ENCODE measurements at regions not wholly inside any gene's neighbourhood (a gene's known extent, or its start where the extent isn't known, plus 50 kb on each side); places are given as distances from the start of the nearest gene placed in this dataset.

DNA sequence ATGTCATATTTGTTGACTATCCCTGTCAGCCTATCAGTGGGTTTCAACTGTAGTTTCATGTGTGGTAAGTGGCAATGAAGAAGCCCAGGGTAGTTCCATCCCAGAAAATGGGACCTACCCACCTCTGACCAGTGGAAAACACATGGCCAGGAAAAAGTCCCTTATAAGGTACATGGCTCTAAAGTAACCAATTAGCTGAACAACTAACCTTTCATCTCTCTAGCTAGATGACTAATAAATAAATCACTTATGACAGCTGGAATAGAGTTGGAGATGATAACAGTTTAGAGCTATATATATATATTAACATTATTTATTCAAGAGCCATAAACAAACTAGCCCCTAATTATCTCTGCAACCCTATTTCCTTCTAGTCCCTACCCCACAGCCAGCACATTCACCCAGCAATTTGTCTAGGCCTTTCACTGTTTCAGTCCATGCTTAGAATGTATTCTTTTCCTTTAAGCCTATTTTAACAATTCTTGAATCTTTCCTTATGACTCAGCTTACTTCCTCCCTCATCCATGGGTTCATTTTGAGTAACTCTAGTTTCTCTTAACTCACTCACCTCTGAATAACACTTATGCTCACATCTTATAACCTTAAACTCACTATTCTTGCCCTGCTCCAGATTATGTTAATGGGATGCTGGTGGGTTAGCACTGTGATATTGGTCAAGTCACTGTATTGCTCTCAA lies 83.7 kb downstream of the TNFSF18 start:
- peak overlapping the region; percentile 52 for H3K27ac ChIP-seq
- DNase-seq (ENCODE audit: low read depth, low spot score) = no peak

DNA sequence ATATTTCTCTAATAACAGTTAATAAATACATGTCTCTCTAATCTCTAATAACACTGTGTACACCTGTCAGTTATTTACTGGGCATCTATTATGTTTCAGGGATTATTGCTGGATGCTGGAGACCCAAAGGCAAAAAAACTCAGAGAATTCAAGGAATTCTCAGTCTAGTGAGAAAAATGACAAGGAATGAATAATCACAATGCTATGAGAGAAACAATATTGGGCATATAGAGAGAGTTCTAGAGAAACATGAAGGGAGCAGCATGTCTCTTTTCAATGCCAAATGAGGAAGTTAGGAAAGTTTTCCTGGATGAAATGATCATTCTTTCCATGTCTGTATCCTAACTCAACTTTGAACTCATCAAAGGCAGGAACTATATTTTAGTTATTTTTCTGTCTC lies 82.8 kb downstream of the TNFSF18 start:
- H3K27ac ChIP-seq = peak overlapping the region; percentile 52
- DNase-seq (ENCODE audit: low read depth, low spot score) = no peak

DNA sequence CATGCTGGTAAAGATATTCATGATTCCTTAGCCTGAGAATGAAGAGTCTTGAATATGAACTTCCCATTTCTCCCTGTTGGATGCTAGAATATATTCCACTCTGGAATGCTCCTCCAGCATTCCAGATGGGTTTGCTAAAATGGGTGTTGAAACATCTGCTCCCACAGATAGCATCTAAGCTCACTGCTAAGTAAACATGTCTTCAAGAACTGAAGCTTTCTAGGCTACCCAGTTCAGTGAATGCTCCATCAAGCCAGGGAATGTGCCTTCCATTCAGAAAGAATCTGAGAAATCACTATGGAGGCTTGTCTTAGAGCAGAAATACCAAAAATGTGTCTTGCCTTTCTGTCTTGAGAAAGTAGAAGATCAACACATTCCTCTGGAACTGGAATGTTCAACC lies 81.1 kb downstream of the TNFSF18 start:
- no peak for DNase-seq (ENCODE audit: low read depth, low spot score)
- peak overlapping the region; percentile 84 for H3K27ac ChIP-seq

DNA sequence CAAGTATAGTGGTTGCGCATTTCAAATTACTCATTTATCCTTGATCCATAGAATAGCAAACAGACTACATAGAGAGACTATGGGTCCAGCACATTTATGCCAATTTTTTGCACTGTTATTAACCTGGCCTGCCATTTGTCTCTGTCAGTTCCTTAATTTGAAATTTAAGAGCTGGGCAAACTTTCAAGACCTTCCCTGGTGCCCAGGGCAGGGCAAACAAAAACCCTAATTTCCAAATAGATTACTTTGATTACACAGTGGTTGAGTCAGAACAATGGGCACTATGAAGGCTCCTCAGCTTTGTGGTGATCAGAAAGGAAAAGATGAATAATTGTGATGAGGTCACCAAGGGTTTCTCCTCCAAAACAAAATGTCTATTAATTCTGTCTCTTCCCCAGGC lies 80.6 kb downstream of the TNFSF18 start:
- H3K27ac ChIP-seq = peak overlapping the region; percentile 84
- DNase-seq (ENCODE audit: low read depth, low spot score) = no peak

DNA sequence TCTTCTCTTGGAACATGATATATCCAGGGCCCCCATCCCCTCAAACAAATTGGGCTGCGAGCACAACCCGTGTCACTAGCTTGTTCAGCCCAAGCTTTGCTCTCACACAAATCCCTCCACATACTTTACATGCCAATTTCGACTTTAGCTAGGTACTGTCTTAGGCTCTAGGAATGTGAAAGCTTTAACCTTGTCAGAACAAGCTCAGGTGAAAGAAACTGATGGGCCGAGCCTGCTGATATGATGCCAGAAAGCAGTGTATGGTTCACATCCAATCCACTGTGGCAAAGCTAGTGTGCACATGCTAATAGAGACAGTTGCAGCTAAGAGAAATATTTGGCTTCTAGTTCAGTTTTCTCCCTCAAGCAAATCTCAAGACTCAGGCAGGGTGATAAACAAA lies 79.5 kb downstream of the TNFSF18 start:
- peak; percentile 83 for DNase-seq (ENCODE audit: low read depth, low spot score)
- H3K27ac ChIP-seq = peak overlapping the region; percentile 84

DNA sequence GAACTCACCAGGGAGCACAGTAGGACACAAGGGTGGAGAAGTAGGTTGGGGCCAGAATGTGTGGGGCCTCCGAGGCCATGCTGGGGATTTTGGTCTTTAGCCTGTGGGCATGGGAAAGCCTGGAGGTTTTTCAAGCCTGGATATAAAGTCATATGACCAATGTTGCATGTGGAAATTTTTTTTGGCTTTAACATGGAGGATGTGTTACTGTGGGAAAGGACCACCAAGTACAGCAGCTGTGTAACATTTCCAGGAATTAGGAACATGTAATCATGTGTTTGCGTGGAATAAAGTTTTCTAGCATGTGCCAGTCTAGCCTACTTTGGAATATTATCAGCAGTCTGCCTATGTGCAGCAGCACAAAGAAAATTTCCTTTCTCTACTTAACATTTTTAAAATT lies 78.5 kb downstream of the TNFSF18 start:
- peak overlapping the region; percentile 84 for H3K27ac ChIP-seq
- no peak for DNase-seq (ENCODE audit: low read depth, low spot score)

DNA sequence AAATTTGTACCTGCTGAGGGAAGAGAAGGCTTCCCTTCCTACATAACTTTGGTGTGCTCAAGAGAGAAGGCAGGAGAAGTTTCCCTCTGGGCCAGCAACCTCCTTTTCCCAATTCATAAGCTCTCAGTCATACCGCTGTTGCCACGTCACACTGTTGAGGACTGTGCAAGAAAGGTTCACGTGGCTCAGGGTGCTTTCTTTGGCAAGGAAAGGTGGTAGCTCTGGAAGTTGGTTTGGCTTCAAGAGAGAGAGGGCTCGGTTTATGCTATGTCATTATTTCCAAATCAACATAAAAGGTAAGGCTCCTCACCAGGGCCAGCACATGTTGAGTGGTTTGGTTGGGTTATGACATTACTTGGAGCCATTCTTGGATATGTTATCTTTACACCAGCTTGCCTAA lies 77.3 kb downstream of the TNFSF18 start:
- no peak for DNase-seq (ENCODE audit: low read depth, low spot score)

DNA sequence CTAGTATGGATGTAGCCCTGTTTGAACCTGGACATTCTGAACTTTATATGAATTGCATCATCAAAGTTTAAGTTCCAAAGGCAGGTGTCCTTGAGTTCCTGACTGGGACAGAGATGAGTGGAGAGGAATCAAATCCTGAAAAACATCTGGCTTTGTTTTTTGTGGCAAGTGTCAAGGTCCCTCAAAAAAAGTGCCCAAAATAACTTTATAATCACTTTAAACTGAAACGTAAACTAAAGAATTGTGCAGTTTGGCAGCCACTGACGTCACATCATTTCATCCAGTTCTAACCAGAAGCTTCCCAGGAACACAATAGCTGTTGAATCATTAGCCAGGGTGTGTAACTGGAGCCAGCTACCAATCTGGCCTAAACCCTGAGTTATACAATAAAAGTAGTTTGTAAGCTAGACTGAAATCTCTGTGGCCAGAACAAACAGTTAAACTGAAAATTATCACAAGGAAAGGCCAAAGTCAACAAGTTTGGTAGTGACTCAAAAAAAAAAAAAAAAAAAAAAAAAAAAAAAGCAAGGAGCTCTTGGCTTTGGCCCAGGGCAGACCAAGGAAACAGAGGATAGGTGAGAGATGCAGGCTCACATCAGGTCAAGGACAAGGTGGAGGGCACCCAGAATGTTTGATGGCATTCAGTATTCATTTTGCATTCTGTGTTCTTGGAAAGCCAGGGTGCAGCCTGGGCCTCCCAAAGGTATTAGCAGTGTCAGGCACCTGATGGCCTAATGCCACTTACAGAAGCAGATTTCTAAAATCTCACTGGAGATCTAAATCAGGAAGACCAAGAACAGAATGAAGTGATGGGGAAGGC lies 74.3 kb downstream of the TNFSF18 start:
- H3K27ac ChIP-seq = peak overlapping the region; percentile 90
- peak; percentile 65 for DNase-seq (ENCODE audit: low read depth, low spot score)

More for the DNA sequence above, 77.3 kb downstream of the TNFSF18 start:
- H3K27ac ChIP-seq = peak overlapping the region; percentile 84

DNA sequence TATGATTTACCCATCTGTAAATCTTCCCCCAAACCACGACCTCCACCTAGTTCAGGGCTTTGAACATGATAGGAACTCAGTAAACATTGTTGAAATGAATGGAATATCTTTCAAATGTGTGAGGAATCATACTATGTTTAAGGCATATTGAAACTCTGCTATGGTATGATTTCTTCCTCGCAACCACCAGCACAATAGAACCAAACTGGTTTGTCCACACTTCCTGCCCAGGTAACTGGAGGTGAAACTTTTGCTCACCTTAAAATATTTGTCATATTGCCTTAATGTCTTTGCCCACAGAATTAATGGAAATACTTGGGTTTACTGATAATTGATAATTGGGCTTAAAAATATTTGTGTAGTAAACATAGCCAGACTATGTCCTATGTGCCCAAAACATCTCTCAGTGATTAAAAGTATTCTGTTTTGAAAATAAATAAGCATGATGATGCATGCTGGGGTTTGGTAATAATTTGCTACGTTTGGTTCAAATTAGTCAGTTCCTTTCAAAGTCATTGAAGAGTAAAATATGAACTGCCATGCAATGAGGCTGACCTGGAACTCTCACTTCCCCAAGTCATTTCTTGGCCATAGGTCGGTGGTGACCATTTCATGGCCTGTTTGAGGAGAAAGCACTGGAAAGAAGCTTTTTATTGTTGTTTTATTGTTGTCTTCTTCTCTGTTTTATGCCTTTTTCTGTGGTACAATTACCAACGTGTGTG lies 73.3 kb downstream of the TNFSF18 start:
- DNase-seq (ENCODE audit: low read depth, low spot score) = no peak
- peak overlapping the region; percentile 90 for H3K27ac ChIP-seq

DNA sequence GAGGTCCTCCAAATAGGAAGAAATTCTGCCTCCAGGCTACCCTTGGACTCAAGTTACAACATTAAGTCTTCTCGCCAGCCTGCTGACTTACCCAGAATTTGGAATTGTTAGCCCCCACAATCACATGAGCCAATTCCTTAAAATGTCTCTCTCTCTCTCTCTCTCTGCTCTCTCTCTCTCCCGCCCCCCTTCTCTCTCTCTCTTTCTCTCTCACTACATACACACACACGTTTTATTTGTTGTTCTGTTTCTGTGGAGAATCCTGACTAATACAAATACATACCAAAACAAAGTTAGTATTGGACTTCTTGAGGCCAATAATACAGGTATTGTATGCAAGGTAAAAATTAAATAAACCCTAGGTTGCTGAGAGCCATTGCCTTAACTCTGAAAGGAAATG lies 72.1 kb downstream of the TNFSF18 start:
- no peak for DNase-seq (ENCODE audit: low read depth, low spot score)
- H3K27ac ChIP-seq = no peak overlapping the region

DNA sequence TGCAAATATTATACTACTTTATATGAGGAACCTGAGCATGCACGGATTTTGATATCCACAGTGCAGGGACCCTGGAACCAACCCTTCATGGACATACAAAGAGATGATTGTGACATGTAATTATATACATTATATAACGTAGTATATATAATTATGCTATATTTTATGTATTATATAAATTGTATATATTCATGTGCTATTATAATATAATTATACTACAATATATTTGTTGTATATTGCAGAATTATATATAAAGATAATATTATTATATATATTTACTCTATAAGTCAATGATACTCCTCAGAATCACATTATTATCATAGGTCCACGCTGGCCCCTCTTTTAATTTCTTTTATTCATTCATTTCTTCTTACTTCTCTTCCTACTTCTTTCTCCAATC lies 70.9 kb downstream of the TNFSF18 start:
- no peak for DNase-seq (ENCODE audit: low read depth, low spot score)

DNA sequence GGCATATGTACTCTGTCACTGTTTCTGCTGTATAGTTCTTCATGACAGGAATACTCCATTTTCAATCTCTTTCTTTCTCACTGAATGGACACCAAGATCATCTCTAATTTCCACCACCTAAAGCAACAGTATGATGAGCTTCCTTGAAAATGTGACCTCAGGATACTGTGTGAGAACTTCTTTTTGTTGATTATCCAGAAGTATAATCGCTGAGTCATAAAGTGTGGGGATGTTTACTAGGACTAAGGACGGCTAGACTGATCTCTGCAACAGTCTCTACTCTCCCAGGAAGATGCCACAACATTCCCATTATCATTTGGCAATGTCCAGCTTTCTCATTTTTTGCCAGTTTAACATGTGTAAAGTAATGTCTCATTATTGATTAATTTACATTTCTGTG lies 70.3 kb downstream of the TNFSF18 start:
- DNase-seq (ENCODE audit: low read depth, low spot score) = no peak

More for the DNA sequence above, 70.9 kb downstream of the TNFSF18 start:
- H3K27ac ChIP-seq = no peak overlapping the region

DNA sequence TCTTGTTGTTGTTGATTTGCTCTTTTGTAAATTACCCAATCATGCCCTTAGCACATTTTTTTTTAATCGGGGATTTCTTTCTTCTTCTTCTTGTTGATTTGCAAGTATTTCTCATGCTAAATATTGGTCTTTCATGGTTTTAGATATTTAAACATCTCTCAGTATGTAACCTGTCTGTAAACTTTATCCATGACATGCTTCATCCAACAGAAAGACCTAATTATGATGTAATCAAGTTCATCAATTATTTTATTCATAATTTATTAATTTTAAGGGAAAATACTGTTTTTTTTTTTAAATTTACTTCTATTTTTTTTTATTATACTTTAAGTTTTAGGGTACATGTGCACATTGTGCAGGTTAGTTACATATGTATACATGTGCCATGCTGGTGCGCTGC lies 69.8 kb downstream of the TNFSF18 start:
- no peak for DNase-seq (ENCODE audit: low read depth, low spot score)
- H3K27ac ChIP-seq = no peak overlapping the region

More for the DNA sequence above, 70.3 kb downstream of the TNFSF18 start:
- no peak overlapping the region for H3K27ac ChIP-seq

Data from epithelial cell of prostate (primary cell).